Ectodermal cell (in vitro differentiated cells): ENCODE measurements at regions not wholly inside any gene's neighbourhood (a gene's known extent, or its start where the extent isn't known, plus 50 kb on each side); places are given as distances from the start of the nearest gene placed in this dataset.

Experiments used
- H3K27ac ChIP-seq: 2 replicates; pipeline ENCODE4 v1.7.0; 2013; ENCODE audit warnings: mild to moderate bottlenecking, low read depth, low read length; ENCODE audit not compliant: insufficient read depth, poor library complexity, severe bottlenecking
- H3K27me3 ChIP-seq: 2 replicates; pipeline ENCODE4 v1.7.0; 2013; ENCODE audit warnings: mild to moderate bottlenecking, low read length; ENCODE audit not compliant: insufficient read depth, control insufficient read depth, poor library complexity, severe bottlenecking
- H3K36me3 ChIP-seq: one replicate; pipeline ENCODE4 v1.7.0; 2013; ENCODE audit warnings: low read length; ENCODE audit not compliant: control insufficient read depth, insufficient read depth
- H3K4me1 ChIP-seq: one replicate; pipeline ENCODE4 v1.7.0; 2013; ENCODE audit warnings: low read length; ENCODE audit not compliant: control insufficient read depth, insufficient read depth
- H3K4me3 ChIP-seq: 2 replicates; pipeline ENCODE4 v1.7.0; 2013; ENCODE audit warnings: low read depth, low read length, control low read depth; ENCODE audit not compliant: insufficient read depth
- H3K9me3 ChIP-seq: 2 replicates; pipeline ENCODE4 v1.7.0; 2013; ENCODE audit warnings: mild to moderate bottlenecking, low read length, moderate library complexity; ENCODE audit not compliant: control insufficient read depth
- whole genome bisulfite sequencing, 2 experiments: methylation state at CpG; one replicate each; pipeline ENCODE4 v1.1.7; 2013; ENCODE audit warnings: missing lambda C conversion rate in 2 of 2; 5-methylcytosine and 5-hydroxymethylcytosine counted together

DNA sequence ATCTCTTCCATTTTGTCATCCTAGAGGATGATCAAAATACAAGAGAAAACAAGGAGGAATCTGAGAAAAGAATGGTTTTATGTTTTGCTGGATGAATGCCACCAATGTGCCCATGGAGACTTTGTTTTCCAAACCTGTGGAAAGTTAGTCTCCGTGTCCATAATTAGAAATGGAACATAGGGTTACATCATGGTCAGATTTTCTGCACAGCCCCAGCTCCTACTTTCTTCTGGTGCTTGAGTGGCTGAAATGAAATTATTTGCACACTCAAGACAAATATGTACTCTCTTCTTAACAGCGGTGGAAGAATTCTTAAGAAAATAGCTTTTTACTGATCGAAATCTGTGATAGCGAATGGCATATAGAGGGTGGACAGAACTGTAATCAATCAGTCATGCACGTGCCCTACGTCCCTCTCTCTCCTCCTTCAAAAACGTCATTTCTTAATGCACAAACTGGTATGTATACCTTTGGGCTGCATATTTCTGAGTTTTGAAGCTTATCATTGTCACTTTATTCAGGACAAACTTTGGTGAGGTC lies 825.2 kb downstream of the AACS start:
- no peaks in the 10 kb centered on the region for H3K36me3 ChIP-seq
- H3K4me3 ChIP-seq: no peak overlapping the region
- no peaks in the 10 kb centered on the region for H3K27me3 ChIP-seq
- H3K27ac ChIP-seq: no peak overlapping the region
- peaks cover 2% of the 10 kb centered on the region for H3K9me3 ChIP-seq
- H3K4me1 ChIP-seq: peaks cover 8% of the 10 kb centered on the region
- WGBS, 2 experiments: 87 to 93% methylated on average over 7 of the region's 7 CpGs

DNA sequence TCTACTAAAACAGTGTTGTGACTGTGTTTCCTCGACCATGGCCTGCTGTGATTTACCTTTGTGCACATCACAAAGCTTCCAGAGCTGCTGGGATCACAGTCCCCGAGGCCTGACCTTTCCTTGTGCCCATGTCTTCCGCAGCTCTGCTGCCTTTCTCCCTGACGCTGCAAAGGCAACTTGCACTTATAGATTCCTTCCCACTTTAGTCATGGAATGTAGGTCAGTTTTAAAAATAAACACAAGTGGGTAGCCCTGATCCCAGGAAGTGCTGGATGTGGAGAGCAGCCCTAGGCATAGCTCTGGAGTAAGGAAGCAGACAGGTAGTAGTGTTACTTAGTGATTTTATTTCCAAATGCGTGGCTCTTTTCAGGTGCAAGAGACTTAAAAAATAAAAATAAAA lies 825.7 kb downstream of the AACS start:
- peaks cover 2% of the 10 kb centered on the region for H3K9me3 ChIP-seq
- H3K4me3 ChIP-seq: no peak overlapping the region
- WGBS, 2 experiments: 60 to 65% methylated on average over 5 of the region's 5 CpGs
- H3K36me3 ChIP-seq: no peaks in the 10 kb centered on the region
- H3K27me3 ChIP-seq: no peaks in the 10 kb centered on the region
- peaks cover 8% of the 10 kb centered on the region for H3K4me1 ChIP-seq
- no peak overlapping the region for H3K27ac ChIP-seq

DNA sequence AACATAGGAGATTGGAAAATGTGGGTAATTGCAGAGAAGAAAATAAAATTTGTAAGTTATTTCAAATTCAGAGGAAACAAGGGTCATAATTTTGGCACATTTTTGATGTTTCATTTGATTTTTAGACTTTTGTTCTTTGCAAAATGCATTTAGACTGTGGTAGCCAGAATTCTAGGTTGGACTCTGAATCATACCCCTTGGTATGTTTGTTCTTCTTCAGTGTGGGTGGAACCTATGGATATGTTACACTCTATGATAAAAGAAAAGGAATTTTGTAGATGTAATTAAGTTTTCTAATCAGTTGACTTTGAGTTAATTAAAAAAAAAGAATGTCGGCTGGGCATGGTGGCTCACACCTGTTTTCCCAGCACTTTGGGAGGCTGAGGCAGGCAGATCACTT lies 827.0 kb downstream of the AACS start:
- WGBS, 2 experiments: 94 to 97% methylated on average over 1 of the region's 1 CpG
- H3K4me1 ChIP-seq: peaks cover 8% of the 10 kb centered on the region
- no peaks in the 10 kb centered on the region for H3K27me3 ChIP-seq

DNA sequence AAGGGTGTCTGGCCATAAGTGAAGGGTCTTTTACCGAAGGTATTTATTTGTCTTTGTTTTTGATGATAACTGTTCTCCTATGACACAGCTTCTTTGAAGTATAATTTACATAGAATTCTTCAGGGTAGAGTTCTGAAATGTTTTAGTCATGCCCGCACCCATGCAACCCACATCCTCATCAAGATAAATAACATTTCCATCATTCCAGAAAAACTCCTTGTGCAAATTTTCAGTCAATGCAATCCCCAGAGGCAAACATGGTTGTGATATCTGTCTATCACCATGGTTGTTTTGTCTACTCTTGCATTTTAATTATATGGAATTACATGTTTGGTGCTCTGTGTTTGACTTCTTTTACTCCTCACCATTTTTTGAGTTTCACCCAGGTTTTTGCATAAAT lies 837.8 kb downstream of the AACS start:
- no peaks in the 10 kb centered on the region for H3K27me3 ChIP-seq
- H3K4me3 ChIP-seq: no peak overlapping the region
- no peaks in the 10 kb centered on the region for H3K4me1 ChIP-seq
- no peaks in the 10 kb centered on the region for H3K36me3 ChIP-seq
- no peak overlapping the region for H3K27ac ChIP-seq
- 75 to 90% methylated on average over 1 to 2 of the region's 2 CpGs for WGBS, 2 experiments
- H3K9me3 ChIP-seq: no peaks in the 10 kb centered on the region

More for the DNA sequence above, 827.0 kb downstream of the AACS start:
- Histone ChIP-seq H3K4me3 (no peak overlapping the region), H3K9me3 (peaks cover 2% of the 10 kb centered on the region), H3K36me3 (no peaks in the 10 kb centered on the region), H3K27ac (no peak overlapping the region)

DNA sequence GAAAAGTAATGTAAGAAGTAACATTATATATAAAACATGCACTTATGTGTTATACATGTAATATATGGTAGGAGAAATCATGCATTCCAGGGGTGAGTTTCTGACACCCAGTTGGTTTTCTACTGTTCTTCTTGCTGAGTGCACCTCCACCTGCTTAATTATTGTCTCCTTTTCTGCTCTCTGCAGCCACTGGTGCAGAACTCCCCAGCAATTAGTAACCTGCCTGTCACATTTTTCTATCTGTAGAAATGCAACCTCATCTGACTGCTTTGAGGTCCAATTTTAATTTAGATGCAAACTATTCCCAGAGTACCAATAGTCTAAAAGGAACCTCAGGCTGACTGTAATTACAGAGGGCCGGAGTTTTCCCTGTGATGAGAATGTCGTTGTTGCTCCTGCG lies 842.1 kb downstream of the AACS start:
- Histone ChIP-seq H3K4me3 (no peak overlapping the region), H3K36me3 (no peaks in the 10 kb centered on the region), H3K27ac (no peak overlapping the region), H3K9me3 (no peaks in the 10 kb centered on the region), H3K4me1 (no peaks in the 10 kb centered on the region), H3K27me3 (no peaks in the 10 kb centered on the region)
- 89 to 96% methylated on average over 3 of the region's 3 CpGs for WGBS, 2 experiments

DNA sequence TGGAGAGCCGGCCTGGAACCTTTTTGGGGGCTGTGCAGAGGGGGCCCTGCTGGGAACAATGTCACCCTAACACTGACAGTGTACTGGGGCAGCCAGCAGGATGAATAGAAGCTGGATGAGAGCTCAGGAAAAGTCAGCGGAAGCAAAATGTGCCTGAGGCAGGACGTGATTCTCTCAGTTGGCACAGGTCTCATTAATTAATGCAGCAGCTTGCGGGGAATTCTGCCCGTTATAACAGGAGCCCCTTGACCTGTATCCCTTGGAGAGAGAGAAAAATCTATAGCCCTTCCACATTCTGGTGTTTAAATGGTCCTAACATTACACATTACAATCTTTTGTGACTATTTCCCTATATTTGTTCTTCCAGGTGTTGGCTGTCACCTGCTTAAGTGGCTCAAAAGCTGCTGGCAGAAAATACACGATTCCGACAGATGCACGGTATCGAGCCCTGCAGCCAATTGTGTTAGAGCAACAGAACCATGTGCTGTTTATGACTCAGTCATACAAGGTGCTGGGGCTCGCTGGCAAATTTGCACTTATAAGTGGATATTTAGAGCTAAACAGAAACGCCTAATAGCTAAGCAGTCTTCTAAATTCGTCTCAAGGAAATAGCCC lies 854.7 kb downstream of the AACS start:
- WGBS, 2 experiments: 90 to 92% methylated on average over 12 of the region's 12 CpGs
- Histone ChIP-seq H3K36me3 (no peaks in the 10 kb centered on the region), H3K9me3 (no peaks in the 10 kb centered on the region), H3K27me3 (no peaks in the 10 kb centered on the region), H3K4me1 (no peaks in the 10 kb centered on the region), H3K4me3 (no peak overlapping the region), H3K27ac (no peak overlapping the region)

DNA sequence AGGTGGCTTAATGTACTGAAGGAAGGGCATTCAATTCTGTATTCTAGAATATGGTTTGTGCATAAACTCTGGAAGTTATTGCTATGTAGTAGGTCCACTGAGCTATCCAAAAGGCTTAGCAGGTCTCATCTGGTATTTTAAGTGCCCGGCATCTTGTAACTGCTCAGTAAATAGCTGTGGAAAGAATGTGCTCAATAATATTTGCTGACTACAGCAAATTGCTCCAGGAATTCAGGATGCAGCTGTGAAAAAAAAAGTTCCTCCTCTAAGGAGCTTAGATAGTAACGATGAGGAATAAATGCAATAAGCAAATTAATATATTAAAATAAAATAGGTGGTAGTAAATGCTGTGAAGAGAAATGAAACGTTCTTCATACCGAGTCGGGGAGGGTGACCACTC lies 857.1 kb downstream of the AACS start:
- no peaks in the 10 kb centered on the region for H3K9me3 ChIP-seq
- H3K27ac ChIP-seq: no peak overlapping the region
- H3K27me3 ChIP-seq: no peaks in the 10 kb centered on the region
- H3K4me3 ChIP-seq: no peak overlapping the region
- H3K4me1 ChIP-seq: no peaks in the 10 kb centered on the region
- 88 to 90% methylated on average over 4 of the region's 5 CpGs for WGBS, 2 experiments
- H3K36me3 ChIP-seq: no peaks in the 10 kb centered on the region

DNA sequence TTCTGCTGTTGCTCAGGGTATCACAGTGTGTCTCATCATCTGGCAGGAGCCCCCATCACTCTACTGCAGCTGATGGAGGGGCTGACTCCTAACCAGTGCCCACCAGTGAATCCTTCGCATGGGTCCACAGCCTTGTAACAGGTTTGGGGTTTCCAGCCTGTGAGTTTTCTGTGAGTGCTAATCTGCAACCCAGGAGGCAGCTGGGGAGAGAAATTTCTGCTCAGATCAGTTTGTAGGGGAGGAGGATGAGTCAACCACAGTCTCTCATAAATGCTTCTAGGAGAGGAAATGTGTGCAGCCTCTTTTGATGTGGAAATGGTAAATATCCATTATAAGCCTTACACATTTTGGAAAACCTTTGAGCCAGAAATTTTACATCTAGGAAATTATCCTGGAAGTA lies 871.3 kb downstream of the AACS start:
- Histone ChIP-seq H3K36me3 (no peaks in the 10 kb centered on the region), H3K4me1 (no peaks in the 10 kb centered on the region), H3K4me3 (no peak overlapping the region), H3K27me3 (no peaks in the 10 kb centered on the region), H3K27ac (no peak overlapping the region), H3K9me3 (no peaks in the 10 kb centered on the region)
- 78 to 80% methylated on average over 1 of the region's 1 CpG for WGBS, 2 experiments

DNA sequence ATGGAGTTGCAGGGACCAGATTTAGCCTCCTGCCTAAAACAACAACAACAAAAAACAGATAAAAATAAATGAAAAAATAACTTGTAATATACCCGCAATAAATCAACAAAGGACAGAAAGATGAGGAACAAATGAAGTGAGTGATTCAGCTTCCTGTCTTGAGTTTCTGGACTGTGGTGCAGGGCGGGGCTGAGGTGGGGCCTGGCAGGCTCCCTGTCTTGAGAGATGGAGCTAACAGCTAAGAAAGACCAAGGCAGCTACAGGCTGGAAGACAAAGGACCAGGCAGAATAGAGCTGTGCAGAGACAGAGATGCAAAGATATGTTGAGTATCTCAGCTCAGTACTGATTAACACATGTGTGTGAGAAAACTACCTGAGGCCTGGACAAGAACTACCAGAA lies 879.2 kb downstream of the AACS start:
- no peaks in the 10 kb centered on the region for H3K27me3 ChIP-seq
- no peaks in the 10 kb centered on the region for H3K4me1 ChIP-seq
- no peaks in the 10 kb centered on the region for H3K36me3 ChIP-seq
- H3K9me3 ChIP-seq: no peaks in the 10 kb centered on the region
- H3K4me3 ChIP-seq: no peak overlapping the region
- 90 to 92% methylated on average over 2 of the region's 2 CpGs for WGBS, 2 experiments
- H3K27ac ChIP-seq: no peak overlapping the region

DNA sequence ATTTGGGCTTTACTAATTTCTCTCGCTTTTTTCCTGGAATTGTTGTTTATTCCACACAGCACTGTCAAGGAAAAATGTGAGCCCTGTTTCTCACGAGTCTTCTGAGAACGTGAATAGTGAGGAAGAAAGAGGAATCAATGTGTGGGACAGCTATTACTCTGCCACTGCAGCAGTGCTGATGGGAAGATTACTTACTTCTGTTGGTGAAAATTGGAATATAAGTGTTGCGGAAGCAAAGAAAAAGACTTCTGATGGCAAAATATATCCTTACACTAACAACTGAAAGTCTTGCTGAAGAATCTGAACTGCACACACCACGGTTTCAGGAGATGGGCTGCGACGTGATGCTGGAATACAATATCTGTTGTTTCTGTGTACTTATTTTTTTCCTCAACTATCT lies 884.2 kb downstream of the AACS start:
- Histone ChIP-seq H3K9me3 (no peaks in the 10 kb centered on the region), H3K4me3 (no peak overlapping the region), H3K4me1 (no peaks in the 10 kb centered on the region), H3K27me3 (no peaks in the 10 kb centered on the region), H3K36me3 (no peaks in the 10 kb centered on the region), H3K27ac (no peak overlapping the region)
- 79 to 85% methylated on average over 3 to 7 of the region's 7 CpGs for WGBS, 2 experiments

DNA sequence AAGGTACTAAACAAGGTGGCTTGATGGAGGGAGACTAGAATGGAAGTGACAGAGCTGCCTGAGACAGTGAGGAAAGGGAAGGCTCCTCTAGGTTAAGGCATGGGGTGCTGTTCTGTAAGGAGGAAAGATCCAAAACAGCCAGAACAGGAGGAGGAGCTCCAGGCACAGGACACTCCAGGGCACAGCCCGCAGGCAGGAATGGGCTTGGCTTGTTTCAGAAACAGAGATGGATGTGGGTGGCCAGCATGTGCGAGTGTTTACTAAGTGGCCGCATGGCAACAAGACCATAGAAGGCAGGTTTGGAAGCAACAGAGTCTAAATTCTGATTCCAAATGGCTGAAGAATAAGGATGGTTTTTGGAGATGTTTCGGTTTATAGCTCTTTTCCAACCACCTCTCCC lies 889.1 kb downstream of the AACS start:
- H3K4me1 ChIP-seq: no peaks in the 10 kb centered on the region
- H3K27me3 ChIP-seq: no peaks in the 10 kb centered on the region
- WGBS, 2 experiments: 87 to 91% methylated on average over 4 of the region's 4 CpGs
- no peak overlapping the region for H3K4me3 ChIP-seq
- no peak overlapping the region for H3K27ac ChIP-seq
- no peaks in the 10 kb centered on the region for H3K9me3 ChIP-seq
- no peaks in the 10 kb centered on the region for H3K36me3 ChIP-seq
